A673 (cell line): ENCODE measurements at regions not wholly inside any gene's neighbourhood (a gene's known extent, or its start where the extent isn't known, plus 50 kb on each side); places are given as distances from the start of the nearest gene placed in this dataset.

Source experiments
- CTCF ChIP-seq: fragments of 300-800, 200-600 bp; sonication (generic); conservative IDR thresholded peaks from 2 replicates; pipeline ENCODE4 v1.5.1; 2017; ENCODE audit warnings: low read depth, mild to moderate bottlenecking, antibody characterized with exemption, low read length, moderate library complexity, mixed read lengths
- EZH2 ChIP-seq: fragments of 200-600 bp; sonication (generic); IDR thresholded peaks from 2 replicates; pipeline ENCODE4 v1.6.1; 2017; ENCODE audit warnings: borderline replicate concordance, low read depth, mild to moderate bottlenecking, mixed read lengths, antibody characterized with exemption, low read length; ENCODE audit not compliant: poor library complexity, severe bottlenecking

GRCh38 chr2:181145645-181146044 is 165.2 kb downstream of the UBE2E3 start:
- TF ChIP-seq CTCF (no peak), EZH2 (no peak)
